Glutamatergic neuron (in vitro differentiated cells): ENCODE measurements at regions not wholly inside any gene's neighbourhood (a gene's known extent, or its start where the extent isn't known, plus 50 kb on each side); places are given as distances from the start of the nearest gene placed in this dataset.
"Not testable (repeated sequence)": the region's sequence is repeated elsewhere in the genome, so short reads cannot be mapped to it uniquely, and the experiment has no call there.

Experiments
- DNase-seq: peaks from one replicate; pipeline ENCODE4 v3.0.0; 2022
- H3K27ac Mint-ChIP-seq: one replicate; pipeline ENCODE4 v1.8.0; 2020; ENCODE audit warnings: mild to moderate bottlenecking, mixed read lengths, inconsistent platforms; ENCODE audit not compliant: unreplicated experiment
- H3K27me3 Mint-ChIP-seq: one replicate; pipeline ENCODE4 v1.8.0; 2020; ENCODE audit warnings: mild to moderate bottlenecking, moderate library complexity, mixed read lengths, inconsistent platforms; ENCODE audit not compliant: unreplicated experiment
- H3K36me3 Mint-ChIP-seq: one replicate; pipeline ENCODE4 v1.8.0; 2020; ENCODE audit warnings: mild to moderate bottlenecking, mixed read lengths, inconsistent platforms; ENCODE audit not compliant: unreplicated experiment
- H3K4me1 Mint-ChIP-seq: one replicate; pipeline ENCODE4 v1.8.0; 2020; ENCODE audit warnings: mild to moderate bottlenecking, low read depth, mixed read lengths, inconsistent platforms; ENCODE audit not compliant: unreplicated experiment
- H3K4me3 Mint-ChIP-seq: one replicate; pipeline ENCODE4 v1.8.0; 2020; ENCODE audit warnings: mild to moderate bottlenecking, mixed read lengths, inconsistent platforms; ENCODE audit not compliant: unreplicated experiment
- H3K9me3 Mint-ChIP-seq: one replicate; pipeline ENCODE4 v1.8.0; 2020; ENCODE audit warnings: mild to moderate bottlenecking, moderate library complexity, mixed read lengths, inconsistent platforms; ENCODE audit not compliant: unreplicated experiment
- TF ChIP-seq, protein P1 (sequence below): fragments of 200-600 bp; sonication (generic); IDR thresholded peaks from one replicate; pipeline ENCODE4 v1.5.0; 2021; ENCODE audit not compliant: partially characterized antibody, unreplicated experiment

DNA sequence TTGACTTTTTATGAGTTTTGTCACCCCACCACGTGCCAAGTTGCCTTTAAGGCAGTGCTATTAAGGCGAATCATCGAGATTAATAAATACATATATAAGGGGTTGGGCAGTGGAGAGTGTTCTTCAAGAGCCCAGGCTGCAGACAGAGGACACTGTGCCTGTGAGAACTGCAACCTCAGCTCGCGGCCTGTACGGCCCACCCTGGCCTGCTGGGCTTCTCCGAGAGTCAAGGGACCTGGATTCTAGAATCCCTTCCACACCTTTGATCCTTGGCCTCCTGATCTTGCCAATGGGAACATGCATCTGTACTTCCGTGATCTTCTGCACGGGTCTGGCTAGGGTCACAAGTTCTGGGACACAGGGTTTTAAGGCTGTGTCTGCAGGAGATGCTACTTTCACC lies 54.5 kb downstream of the IRX5 start:
- H3K36me3 Mint-ChIP-seq: no peaks in the 10 kb centered on the region
- no peak overlapping the region for H3K27ac Mint-ChIP-seq
- no peak for DNase-seq
- peaks cover 1% of the 10 kb centered on the region for H3K27me3 Mint-ChIP-seq
- H3K9me3 Mint-ChIP-seq: peaks cover under 1% of the 10 kb centered on the region
- no peak overlapping the region for H3K4me3 Mint-ChIP-seq
- H3K4me1 Mint-ChIP-seq: no peaks in the 10 kb centered on the region
- TF ChIP-seq, protein P1, sequence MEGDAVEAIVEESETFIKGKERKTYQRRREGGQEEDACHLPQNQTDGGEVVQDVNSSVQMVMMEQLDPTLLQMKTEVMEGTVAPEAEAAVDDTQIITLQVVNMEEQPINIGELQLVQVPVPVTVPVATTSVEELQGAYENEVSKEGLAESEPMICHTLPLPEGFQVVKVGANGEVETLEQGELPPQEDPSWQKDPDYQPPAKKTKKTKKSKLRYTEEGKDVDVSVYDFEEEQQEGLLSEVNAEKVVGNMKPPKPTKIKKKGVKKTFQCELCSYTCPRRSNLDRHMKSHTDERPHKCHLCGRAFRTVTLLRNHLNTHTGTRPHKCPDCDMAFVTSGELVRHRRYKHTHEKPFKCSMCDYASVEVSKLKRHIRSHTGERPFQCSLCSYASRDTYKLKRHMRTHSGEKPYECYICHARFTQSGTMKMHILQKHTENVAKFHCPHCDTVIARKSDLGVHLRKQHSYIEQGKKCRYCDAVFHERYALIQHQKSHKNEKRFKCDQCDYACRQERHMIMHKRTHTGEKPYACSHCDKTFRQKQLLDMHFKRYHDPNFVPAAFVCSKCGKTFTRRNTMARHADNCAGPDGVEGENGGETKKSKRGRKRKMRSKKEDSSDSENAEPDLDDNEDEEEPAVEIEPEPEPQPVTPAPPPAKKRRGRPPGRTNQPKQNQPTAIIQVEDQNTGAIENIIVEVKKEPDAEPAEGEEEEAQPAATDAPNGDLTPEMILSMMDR: no peak

DNA sequence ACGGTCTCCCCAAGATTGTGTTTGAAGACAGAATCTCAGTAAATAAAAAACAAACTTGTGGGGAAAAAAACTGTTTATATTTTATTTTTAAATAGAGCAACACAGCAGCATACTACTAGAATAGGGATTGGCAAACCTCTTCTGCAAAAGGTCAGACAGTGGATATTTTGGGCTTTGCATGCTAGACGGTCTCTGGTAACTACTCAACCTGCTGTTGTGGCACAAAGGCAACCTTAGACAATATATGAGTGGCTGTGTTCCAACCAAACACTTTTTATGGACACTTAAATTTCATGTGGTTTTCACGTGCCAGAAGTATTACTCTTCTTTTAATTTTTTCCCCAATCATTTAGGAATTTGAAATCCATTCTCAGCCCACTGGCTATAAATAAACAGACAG lies 55.0 kb downstream of the IRX5 start:
- TF ChIP-seq, protein P1: no peak
- no peak overlapping the region for H3K27ac Mint-ChIP-seq
- no peak overlapping the region for H3K4me3 Mint-ChIP-seq

DNA sequence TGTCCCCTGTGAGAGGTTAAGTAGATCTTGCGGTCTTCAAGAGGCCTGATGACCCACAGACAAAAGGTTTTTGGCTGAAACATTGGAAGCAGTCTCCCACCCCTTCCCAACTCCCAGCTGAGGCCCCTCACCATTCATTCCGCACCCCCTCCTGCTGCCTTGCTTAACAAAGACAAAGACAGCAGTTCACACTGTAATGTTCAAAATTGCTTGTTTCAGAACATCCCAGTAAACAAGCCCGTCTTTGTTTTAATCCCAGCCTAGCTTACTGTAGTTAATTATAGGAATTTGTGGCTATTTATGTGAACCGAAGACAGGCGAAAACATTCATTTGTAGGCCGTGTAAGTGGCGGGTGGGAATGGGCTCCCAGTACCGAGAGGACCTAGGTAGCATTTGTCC lies 55.7 kb downstream of the IRX5 start:
- DNase-seq: no peak
- Mint-ChIP-seq H3K9me3 (peaks cover 1% of the 10 kb centered on the region), H3K36me3 (no peaks in the 10 kb centered on the region), H3K4me1 (no peaks in the 10 kb centered on the region), H3K27ac (no peak overlapping the region), H3K27me3 (peaks cover 1% of the 10 kb centered on the region), H3K4me3 (no peak overlapping the region)
- TF ChIP-seq, protein P1: no peak

More for the DNA sequence above, 55.0 kb downstream of the IRX5 start:
- DNase-seq: no peak
- Mint-ChIP-seq H3K27me3 (peaks cover 1% of the 10 kb centered on the region), H3K36me3 (no peaks in the 10 kb centered on the region), H3K4me1 (no peaks in the 10 kb centered on the region), H3K9me3 (peaks cover 1% of the 10 kb centered on the region)

DNA sequence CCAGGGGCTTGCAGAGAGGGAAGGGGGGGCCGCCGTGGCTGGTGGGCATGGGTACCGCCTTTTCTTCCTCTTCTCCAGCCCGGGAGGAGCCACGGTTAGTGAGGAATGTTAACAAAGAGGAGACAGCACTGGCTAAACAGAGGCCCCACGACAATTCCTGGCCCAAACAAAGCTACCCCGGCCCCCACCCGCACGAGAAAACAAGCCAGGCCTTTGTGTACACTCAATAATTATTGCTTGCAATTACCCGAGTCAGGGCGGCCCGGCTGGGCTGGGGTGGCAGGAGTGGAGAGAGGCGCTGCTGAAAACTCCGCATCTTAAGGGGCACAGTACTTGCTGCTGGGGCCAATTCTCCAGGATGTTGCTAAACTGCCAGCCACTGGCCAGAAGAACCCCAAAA lies 56.4 kb downstream of the IRX5 start:
- Mint-ChIP-seq H3K27ac (no peak overlapping the region), H3K9me3 (peaks cover 1% of the 10 kb centered on the region), H3K36me3 (no peaks in the 10 kb centered on the region), H3K4me3 (no peak overlapping the region), H3K27me3 (peaks cover 3% of the 10 kb centered on the region), H3K4me1 (no peaks in the 10 kb centered on the region)
- DNase-seq: no peak
- TF ChIP-seq, protein P1: no peak

DNA sequence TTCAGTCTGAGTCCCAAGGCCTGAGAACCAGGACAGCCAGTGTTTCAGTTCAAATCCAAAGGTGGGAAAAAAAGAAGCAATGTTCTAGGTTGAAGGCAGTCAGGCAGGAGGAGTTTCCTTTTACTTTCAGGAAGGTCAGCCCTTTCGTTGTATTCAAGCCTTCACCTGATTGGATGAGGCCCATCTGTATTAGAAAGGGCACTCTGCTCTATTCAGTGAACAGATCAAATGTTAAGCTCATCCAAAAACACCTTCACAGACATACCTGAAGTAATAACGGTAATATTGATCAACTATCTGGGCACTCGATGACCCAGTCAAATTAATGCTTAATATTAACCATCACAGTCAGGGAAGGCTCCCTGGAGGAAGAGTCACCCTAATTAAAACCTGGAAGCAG lies 60.9 kb downstream of the IRX5 start:
- Mint-ChIP-seq H3K36me3 (no peaks in the 10 kb centered on the region), H3K27ac (no peak overlapping the region), H3K27me3 (peaks cover 2% of the 10 kb centered on the region), H3K4me3 (no peak overlapping the region), H3K4me1 (peaks cover 4% of the 10 kb centered on the region), H3K9me3 (peaks cover 1% of the 10 kb centered on the region)
- DNase-seq: no peak
- TF ChIP-seq, protein P1: no peak

DNA sequence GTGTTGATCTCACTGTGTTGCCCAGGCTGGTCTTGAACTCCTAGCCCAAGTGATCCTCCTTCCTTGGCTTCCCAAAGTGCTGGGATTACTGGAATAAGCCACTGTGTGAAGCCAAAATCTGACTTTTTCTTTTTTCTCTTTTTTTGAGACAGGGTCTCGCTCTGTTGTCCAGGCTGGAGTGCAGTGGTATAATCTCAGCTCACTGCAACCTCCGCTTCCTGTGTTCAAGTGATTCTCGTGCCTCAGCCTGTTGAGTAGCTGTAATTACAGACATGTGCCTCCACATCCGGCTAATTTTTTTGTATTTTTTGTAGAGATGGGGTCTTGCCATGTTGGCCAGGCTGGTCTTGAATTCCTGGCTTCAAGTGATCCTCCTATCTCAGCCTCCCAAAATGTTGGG lies 61.3 kb downstream of the IRX5 start:
- not testable (repeated sequence) for H3K4me1 Mint-ChIP-seq, H3K9me3 Mint-ChIP-seq, H3K36me3 Mint-ChIP-seq, H3K4me3 Mint-ChIP-seq, H3K27me3 Mint-ChIP-seq, H3K27ac Mint-ChIP-seq, DNase-seq
